HEK293 (cell line): ENCODE measurements at regions not wholly inside any gene's neighbourhood (a gene's known extent, or its start where the extent isn't known, plus 50 kb on each side); places are given as distances from the start of the nearest gene placed in this dataset.
"Not testable (repeated sequence)": the region's sequence is repeated elsewhere in the genome, so short reads cannot be mapped to it uniquely, and the experiment has no call there.

Experiments
- CTCF ChIA-PET: fragments of 350-600 bp; formaldehyde crosslinking; extraction: SDS; loops from one replicate; lab custom pipeline; 2021; ENCODE audit warnings: antibody characterized with exemption; lab: Yijun Ruan, JAX
- POLR2A ChIA-PET: fragments of 300-600 bp; formaldehyde crosslinking; extraction: SDS; loops from one replicate; lab custom pipeline; 2020; ENCODE audit warnings: antibody characterized with exemption, inconsistent platforms; lab: Yijun Ruan, JAX
- H3K27ac ChIP-seq: fragments of 200-500 bp; sonication (Bioruptor generic); 2 replicates; pipeline ENCODE4 v1.5.1; 2014; ENCODE audit warnings: low read depth, low read length, control low read depth, inconsistent platforms; ENCODE audit errors: extremely low read depth
- H3K36me3 ChIP-seq, 2 experiments: fragments of 200-500 bp in 1 of 2; sonication (Bioruptor generic) in 1 of 2; 1 replicate in 1 of 2; 2 replicates in 1 of 2; pipeline ENCODE4 v1.5.1; 2014 to 2017; ENCODE audit warnings: inconsistent platforms in 2 of 2, low read length in 2 of 2; ENCODE audit not compliant: control insufficient read depth in 2 of 2, insufficient read depth in 1 of 2
- H3K4me1 ChIP-seq: fragments of 200-500 bp; sonication (Bioruptor generic); 2 replicates; pipeline ENCODE4 v1.5.1; 2014; ENCODE audit warnings: mild to moderate bottlenecking, low read length, inconsistent platforms; ENCODE audit not compliant: control insufficient read depth, insufficient read depth
- H3K4me3 ChIP-seq: 2 replicates; pipeline ENCODE4 v1.5.1; 2011; ENCODE audit warnings: low read depth, mild to moderate bottlenecking, control low read depth, low read length, moderate library complexity
- H3K9me3 ChIP-seq: fragments of 200-500 bp; sonication (Bioruptor generic); 2 replicates; pipeline ENCODE4 v1.5.1; 2014; ENCODE audit warnings: low read depth, low read length, inconsistent platforms; ENCODE audit not compliant: control insufficient read depth, insufficient read depth
- BCL6B ChIP-seq: fragments of 450-650 bp; formaldehyde crosslinking; IDR thresholded peaks from 2 replicates; pipeline ENCODE4 v1.5.1; 2017; ENCODE audit warnings: missing biosample characterization, missing genetic modification characterization
- HOXD13 ChIP-seq: sonication (generic); formaldehyde crosslinking; IDR thresholded peaks from 2 replicates; pipeline ENCODE4 v1.8.0; 2022; ENCODE audit warnings: missing genetic modification reagents, borderline replicate concordance
- MEIS1 ChIP-seq: sonication (generic); formaldehyde crosslinking; IDR thresholded peaks from 2 replicates; pipeline ENCODE4 v1.8.1; 2022; ENCODE audit warnings: missing genetic modification reagents, mild to moderate bottlenecking, borderline replicate concordance
- MYNN ChIP-seq: fragments of 450-650 bp; formaldehyde crosslinking; IDR thresholded peaks from 2 replicates; pipeline ENCODE4 v1.5.1; 2016; ENCODE audit warnings: missing biosample characterization, missing genetic modification characterization, borderline replicate concordance
- SALL2 ChIP-seq: fragments of 450-650 bp; formaldehyde crosslinking; IDR thresholded peaks from 2 replicates; pipeline ENCODE4 v1.5.0; 2017; ENCODE audit warnings: missing biosample characterization, mild to moderate bottlenecking, missing genetic modification characterization, borderline replicate concordance
- SCRT1 ChIP-seq: fragments of 450-650 bp; formaldehyde crosslinking; IDR thresholded peaks from 2 replicates; pipeline ENCODE4 v1.5.1; 2016; ENCODE audit warnings: missing biosample characterization, missing genetic modification characterization, borderline replicate concordance
- SCRT2 ChIP-seq: fragments of 450-650 bp; formaldehyde crosslinking; IDR thresholded peaks from 2 replicates; pipeline ENCODE4 v1.5.1; 2016; ENCODE audit warnings: missing biosample characterization, missing genetic modification characterization
- SETDB1 ChIP-seq: IDR thresholded peaks from one replicate; pipeline ENCODE4 v1.6.1; 2017; ENCODE audit warnings: mild to moderate bottlenecking, low read length, moderate library complexity, mixed read lengths; ENCODE audit not compliant: insufficient read length
- SP2 ChIP-seq: fragments of 450-650 bp; formaldehyde crosslinking; IDR thresholded peaks from 2 replicates; pipeline ENCODE4 v1.5.1; 2016; ENCODE audit warnings: missing biosample characterization, missing genetic modification characterization
- TCF7L2 ChIP-seq: IDR thresholded peaks from 2 replicates; pipeline ENCODE4 v1.6.1; 2011; ENCODE audit warnings: low read depth, mild to moderate bottlenecking, inconsistent platforms, low read length, moderate library complexity, borderline replicate concordance
- ZBTB7A ChIP-seq: fragments of 450-650 bp; formaldehyde crosslinking; IDR thresholded peaks from 2 replicates; pipeline ENCODE4 v1.5.1; 2016; ENCODE audit warnings: low read depth, missing biosample characterization, missing genetic modification characterization
- ZFP41 ChIP-seq: fragments of 450-650 bp; formaldehyde crosslinking; IDR thresholded peaks from 2 replicates; pipeline ENCODE4 v1.5.1; 2016; ENCODE audit warnings: missing biosample characterization, missing genetic modification characterization, borderline replicate concordance
- ZNF114 ChIP-seq: fragments of 450-650 bp; formaldehyde crosslinking; IDR thresholded peaks from 2 replicates; pipeline ENCODE4 v1.5.0; 2017; ENCODE audit warnings: missing biosample characterization, missing genetic modification characterization
- ZNF121 ChIP-seq: fragments of 450-650 bp; formaldehyde crosslinking; IDR thresholded peaks from 2 replicates; pipeline ENCODE4 v1.5.1; 2016; ENCODE audit warnings: missing biosample characterization, missing genetic modification characterization
- ZNF155 ChIP-seq: fragments of 450-650 bp; formaldehyde crosslinking; IDR thresholded peaks from 2 replicates; pipeline ENCODE4 v1.5.1; 2016; ENCODE audit warnings: missing biosample characterization, missing genetic modification characterization
- ZNF184 ChIP-seq: fragments of 450-650 bp; IDR thresholded peaks from 2 replicates; pipeline ENCODE4 v1.5.1; 2018; ENCODE audit warnings: missing biosample characterization, mild to moderate bottlenecking, missing genetic modification characterization
- ZNF211 ChIP-seq: fragments of 450-650 bp; formaldehyde crosslinking; IDR thresholded peaks from 2 replicates; pipeline ENCODE4 v1.5.1; 2016; ENCODE audit warnings: low read depth, missing biosample characterization, missing genetic modification characterization
- ZNF214 ChIP-seq: fragments of 450-650 bp; formaldehyde crosslinking; IDR thresholded peaks from 2 replicates; pipeline ENCODE4 v1.5.1; 2017; ENCODE audit warnings: missing biosample characterization, mild to moderate bottlenecking, missing genetic modification characterization, borderline replicate concordance
- ZNF24 ChIP-seq: fragments of 450-650 bp; formaldehyde crosslinking; IDR thresholded peaks from 2 replicates; pipeline ENCODE4 v1.5.1; 2016; ENCODE audit warnings: missing biosample characterization, missing genetic modification characterization
- ZNF266 ChIP-seq: fragments of 450-650 bp; formaldehyde crosslinking; IDR thresholded peaks from 2 replicates; pipeline ENCODE4 v1.5.1; 2016; ENCODE audit warnings: missing biosample characterization, missing genetic modification characterization, low read depth
- ZNF362 ChIP-seq: fragments of 450-650 bp; formaldehyde crosslinking; IDR thresholded peaks from 2 replicates; pipeline ENCODE4 v1.5.1; 2016; ENCODE audit warnings: missing biosample characterization, missing genetic modification characterization
- ZNF426 ChIP-seq: fragments of 450-650 bp; formaldehyde crosslinking; IDR thresholded peaks from 2 replicates; pipeline ENCODE4 v1.5.1; 2017; ENCODE audit warnings: missing biosample characterization, missing genetic modification characterization, mild to moderate bottlenecking, inconsistent platforms, moderate library complexity
- ZNF621 ChIP-seq: fragments of 450-650 bp; formaldehyde crosslinking; IDR thresholded peaks from 2 replicates; pipeline ENCODE4 v1.5.1; 2017; ENCODE audit warnings: missing biosample characterization, missing genetic modification characterization
- ZNF792 ChIP-seq: fragments of 450-650 bp; formaldehyde crosslinking; IDR thresholded peaks from 2 replicates; pipeline ENCODE4 v1.5.1; 2016; ENCODE audit warnings: missing biosample characterization, missing genetic modification characterization
- ZSCAN23 ChIP-seq: fragments of 450-650 bp; formaldehyde crosslinking; IDR thresholded peaks from 2 replicates; pipeline ENCODE4 v1.5.1; 2016; ENCODE audit warnings: missing biosample characterization, missing genetic modification characterization
- TF ChIP-seq, protein P1 (sequence below): fragments of 450-650 bp; formaldehyde crosslinking; conservative IDR thresholded peaks from 2 replicates; pipeline ENCODE4 v1.5.1; 2016; ENCODE audit warnings: low read depth, missing biosample characterization, missing genetic modification characterization
- TF ChIP-seq, protein P2 (sequence below): fragments of 450-650 bp; formaldehyde crosslinking; IDR thresholded peaks from 2 replicates; pipeline ENCODE4 v1.5.1; 2016; ENCODE audit warnings: missing biosample characterization, missing genetic modification characterization

GRCh38 chrX:110550854-110551253, 192.2 kb downstream of the RTL9 start:
- H3K9me3 ChIP-seq, POLR2A ChIA-PET, H3K27ac ChIP-seq, CTCF ChIA-PET, H3K36me3 ChIP-seq, H3K4me1 ChIP-seq, H3K4me3 ChIP-seq: not testable (repeated sequence)
- peak; percentile 56 for TF ChIP-seq SCRT2 (tag by site-specific recombination)
- TF ChIP-seq SCRT1: peak; percentile 73

DNA sequence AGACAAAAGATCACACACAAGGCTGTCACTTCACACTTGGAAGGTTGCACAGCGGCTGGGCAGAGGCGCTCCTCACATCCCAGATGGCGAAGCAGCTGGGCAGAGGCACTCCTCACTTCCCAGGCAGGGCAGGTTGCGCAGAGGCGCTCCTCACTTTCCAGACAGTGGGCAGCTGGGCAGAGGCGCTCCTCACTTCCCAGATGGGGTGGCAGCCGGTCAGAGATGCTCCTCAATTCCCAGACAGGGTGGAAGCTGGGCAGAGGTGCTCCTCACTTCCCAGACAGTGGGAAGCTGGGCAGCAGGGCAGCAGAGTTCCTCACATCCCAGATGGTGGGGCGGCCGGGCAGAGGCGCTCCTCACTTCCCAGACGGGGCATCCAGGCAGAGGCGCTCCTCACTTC, 199.2 kb downstream of the RTL9 start:
- no peak for TF ChIP-seq ZNF792 (tag by site-specific recombination)
- TF ChIP-seq ZNF426 (tag by site-specific recombination): no peak
- TF ChIP-seq ZNF121: no peak
- TF ChIP-seq SETDB1: no peak
- TF ChIP-seq MEIS1 (CRISPR knock-in tag): no peak
- no peak for TF ChIP-seq ZNF155
- no peak for TF ChIP-seq SP2 (tag by site-specific recombination)
- no peak for TF ChIP-seq ZNF362 (tag by site-specific recombination)
- no peak for TF ChIP-seq BCL6B (tag by site-specific recombination)
- no peak for TF ChIP-seq ZNF114
- no peak for TF ChIP-seq ZNF214 (tag by site-specific recombination)
- TF ChIP-seq ZSCAN23: no peak
- TF ChIP-seq ZNF621: no peak
- TF ChIP-seq SALL2 (tag by site-specific recombination): no peak
- no peak for TF ChIP-seq ZNF24 (tag by site-specific recombination)
- H3K4me3 ChIP-seq: no peak overlapping the region
- H3K4me1 ChIP-seq: no peaks in the 10 kb centered on the region
- ChIA-PET POLR2A (no interaction called here), CTCF (no interaction called here)
- H3K36me3 ChIP-seq: no peaks in the 10 kb centered on the region
- no peak overlapping the region for H3K27ac ChIP-seq
- no peaks in the 10 kb centered on the region for H3K9me3 ChIP-seq

DNA sequence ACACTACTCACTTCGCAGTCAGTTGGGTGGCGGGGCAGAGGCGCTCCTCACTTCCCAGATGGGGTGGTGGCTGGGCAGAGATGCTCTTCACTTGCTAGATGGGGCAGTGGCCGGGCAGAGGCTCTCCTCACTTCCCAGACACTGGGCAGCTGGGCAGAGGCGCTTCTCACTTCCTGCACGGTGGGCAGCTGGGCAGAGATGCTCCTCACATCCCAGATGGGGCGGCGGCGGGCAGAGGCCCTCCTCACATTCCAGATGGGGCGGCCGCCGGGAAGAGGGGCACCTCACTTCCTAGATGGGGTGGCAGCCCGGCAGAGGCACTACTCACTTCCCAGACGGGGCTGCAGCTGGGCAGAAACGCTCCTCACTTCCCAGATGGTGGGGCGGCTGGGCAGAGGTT, 199.8 kb downstream of the RTL9 start:
- Histone ChIP-seq H3K4me3 (no peak overlapping the region), H3K36me3 (no peaks in the 10 kb centered on the region), H3K4me1 (no peaks in the 10 kb centered on the region), H3K9me3 (no peaks in the 10 kb centered on the region), H3K27ac (no peak overlapping the region)
- ChIA-PET POLR2A (no interaction called here), CTCF (no interaction called here)
- TF ChIP-seq, protein P1, sequence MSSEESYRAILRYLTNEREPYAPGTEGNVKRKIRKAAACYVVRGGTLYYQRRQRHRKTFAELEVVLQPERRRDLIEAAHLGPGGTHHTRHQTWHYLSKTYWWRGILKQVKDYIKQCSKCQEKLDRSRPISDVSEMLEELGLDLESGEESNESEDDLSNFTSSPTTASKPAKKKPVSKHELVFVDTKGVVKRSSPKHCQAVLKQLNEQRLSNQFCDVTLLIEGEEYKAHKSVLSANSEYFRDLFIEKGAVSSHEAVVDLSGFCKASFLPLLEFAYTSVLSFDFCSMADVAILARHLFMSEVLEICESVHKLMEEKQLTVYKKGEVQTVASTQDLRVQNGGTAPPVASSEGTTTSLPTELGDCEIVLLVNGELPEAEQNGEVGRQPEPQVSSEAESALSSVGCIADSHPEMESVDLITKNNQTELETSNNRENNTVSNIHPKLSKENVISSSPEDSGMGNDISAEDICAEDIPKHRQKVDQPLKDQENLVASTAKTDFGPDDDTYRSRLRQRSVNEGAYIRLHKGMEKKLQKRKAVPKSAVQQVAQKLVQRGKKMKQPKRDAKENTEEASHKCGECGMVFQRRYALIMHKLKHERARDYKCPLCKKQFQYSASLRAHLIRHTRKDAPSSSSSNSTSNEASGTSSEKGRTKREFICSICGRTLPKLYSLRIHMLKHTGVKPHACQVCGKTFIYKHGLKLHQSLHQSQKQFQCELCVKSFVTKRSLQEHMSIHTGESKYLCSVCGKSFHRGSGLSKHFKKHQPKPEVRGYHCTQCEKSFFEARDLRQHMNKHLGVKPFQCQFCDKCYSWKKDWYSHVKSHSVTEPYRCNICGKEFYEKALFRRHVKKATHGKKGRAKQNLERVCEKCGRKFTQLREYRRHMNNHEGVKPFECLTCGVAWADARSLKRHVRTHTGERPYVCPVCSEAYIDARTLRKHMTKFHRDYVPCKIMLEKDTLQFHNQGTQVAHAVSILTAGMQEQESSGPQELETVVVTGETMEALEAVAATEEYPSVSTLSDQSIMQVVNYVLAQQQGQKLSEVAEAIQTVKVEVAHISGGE: no peak
- TF ChIP-seq ZFP41 (no peak), TCF7L2 (no peak), ZNF211 (tag by site-specific recombination) (no peak), ZNF266 (tag by site-specific recombination) (no peak), MYNN (tag by site-specific recombination) (no peak), ZBTB7A (tag by site-specific recombination) (no peak), ZNF621 (no peak), ZNF184 (no peak), HOXD13 (no peak)
- TF ChIP-seq, protein P2, sequence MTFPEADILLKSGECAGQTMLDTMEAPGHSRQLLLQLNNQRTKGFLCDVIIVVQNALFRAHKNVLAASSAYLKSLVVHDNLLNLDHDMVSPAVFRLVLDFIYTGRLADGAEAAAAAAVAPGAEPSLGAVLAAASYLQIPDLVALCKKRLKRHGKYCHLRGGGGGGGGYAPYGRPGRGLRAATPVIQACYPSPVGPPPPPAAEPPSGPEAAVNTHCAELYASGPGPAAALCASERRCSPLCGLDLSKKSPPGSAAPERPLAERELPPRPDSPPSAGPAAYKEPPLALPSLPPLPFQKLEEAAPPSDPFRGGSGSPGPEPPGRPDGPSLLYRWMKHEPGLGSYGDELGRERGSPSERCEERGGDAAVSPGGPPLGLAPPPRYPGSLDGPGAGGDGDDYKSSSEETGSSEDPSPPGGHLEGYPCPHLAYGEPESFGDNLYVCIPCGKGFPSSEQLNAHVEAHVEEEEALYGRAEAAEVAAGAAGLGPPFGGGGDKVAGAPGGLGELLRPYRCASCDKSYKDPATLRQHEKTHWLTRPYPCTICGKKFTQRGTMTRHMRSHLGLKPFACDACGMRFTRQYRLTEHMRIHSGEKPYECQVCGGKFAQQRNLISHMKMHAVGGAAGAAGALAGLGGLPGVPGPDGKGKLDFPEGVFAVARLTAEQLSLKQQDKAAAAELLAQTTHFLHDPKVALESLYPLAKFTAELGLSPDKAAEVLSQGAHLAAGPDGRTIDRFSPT (tag by site-specific recombination): no peak
